ENCODE measurements at regions not wholly inside any gene's neighbourhood (a gene's known extent, or its start where the extent isn't known, plus 50 kb on each side); places are given as distances from the start of the nearest gene placed in this dataset.

DNA sequence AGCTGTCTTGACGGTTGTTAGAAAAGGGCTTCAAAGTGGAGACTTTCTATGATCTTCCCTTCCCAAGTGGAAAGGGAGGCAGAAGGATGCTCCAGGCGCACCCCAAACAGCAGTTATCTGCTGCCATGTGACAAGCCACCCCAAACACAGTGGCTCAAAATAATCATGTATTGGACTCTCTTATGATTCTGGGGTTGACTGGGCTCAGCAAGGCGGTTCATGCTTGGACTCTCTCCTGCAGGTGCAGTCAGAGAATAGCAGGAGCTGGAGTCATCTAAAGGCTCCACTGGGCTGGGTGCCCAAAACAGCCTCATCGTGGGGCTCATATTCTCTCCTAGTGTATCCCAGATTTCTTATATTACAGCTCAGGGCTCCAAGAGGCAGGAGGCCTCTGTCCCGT is 177.6 kb upstream of the IER5L start:
- Histone ChIP-seq H3K4me3 (ENCODE audit: low read depth in 1 of 5, low read length in 5 of 5) (no peak overlapping the region), H3K9me3 (ENCODE audit: control insufficient read depth in 5 of 5, low read length in 5 of 5) (peaks cover 0 to 15% (median 13%) of the 10 kb centered on the region in 5 donors), H3K36me3 (ENCODE audit: control insufficient read depth in 5 of 5, insufficient read depth in 5 of 5, low read length in 5 of 5) (no peaks in the 10 kb centered on the region), H3K27me3 (ENCODE audit: control insufficient read depth in 5 of 5, insufficient read depth in 4 of 5, low read length in 5 of 5) (peaks cover 6 to 21% (median 9%) of the 10 kb centered on the region in 5 donors), H3K9ac (ENCODE audit: low read length in 5 of 5) (no peak overlapping the region), H3K4me1 (ENCODE audit: control insufficient read depth in 5 of 5, insufficient read depth in 5 of 5, low read length in 5 of 5) (peaks cover 0 to 20% (median 9%) of the 10 kb centered on the region in 5 donors), H3K27ac (ENCODE audit: low read depth, low read length) (no peak overlapping the region)

DNA sequence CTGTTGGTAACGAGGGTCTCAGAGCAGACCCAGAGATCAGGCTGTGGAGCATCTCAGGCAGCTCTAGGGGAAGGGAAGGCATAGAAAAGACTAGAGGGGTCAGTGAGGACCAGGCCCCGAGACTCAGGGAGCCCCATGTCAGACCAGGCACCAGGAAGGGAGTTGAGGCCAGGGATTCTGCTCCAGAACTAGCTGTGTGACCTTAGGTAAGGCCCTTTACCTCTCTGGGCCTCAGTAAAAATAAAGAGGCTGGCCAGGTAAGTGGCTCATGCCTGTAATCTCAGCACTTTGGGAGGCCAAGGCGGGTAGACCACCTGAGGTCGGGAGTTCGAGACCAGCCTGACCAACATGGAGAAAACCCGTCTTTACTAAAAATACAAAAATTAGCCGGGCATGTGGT is 176.4 kb upstream of the IER5L start:
- Histone ChIP-seq H3K36me3 (ENCODE audit: control insufficient read depth in 5 of 5, insufficient read depth in 5 of 5, low read length in 5 of 5) (no peaks in the 10 kb centered on the region), H3K4me1 (ENCODE audit: control insufficient read depth in 5 of 5, insufficient read depth in 5 of 5, low read length in 5 of 5) (peaks cover 0 to 20% (median 9%) of the 10 kb centered on the region in 5 donors), H3K9me3 (ENCODE audit: control insufficient read depth in 5 of 5, low read length in 5 of 5) (peaks cover 0 to 15% (median 13%) of the 10 kb centered on the region in 5 donors), H3K9ac (ENCODE audit: low read length in 5 of 5) (no peak overlapping the region), H3K4me3 (ENCODE audit: low read depth in 1 of 5, low read length in 5 of 5) (no peak overlapping the region), H3K27me3 (ENCODE audit: control insufficient read depth in 5 of 5, insufficient read depth in 4 of 5, low read length in 5 of 5) (peaks cover 6 to 26% (median 9%) of the 10 kb centered on the region in 5 donors), H3K27ac (ENCODE audit: low read depth, low read length) (no peak overlapping the region)

DNA sequence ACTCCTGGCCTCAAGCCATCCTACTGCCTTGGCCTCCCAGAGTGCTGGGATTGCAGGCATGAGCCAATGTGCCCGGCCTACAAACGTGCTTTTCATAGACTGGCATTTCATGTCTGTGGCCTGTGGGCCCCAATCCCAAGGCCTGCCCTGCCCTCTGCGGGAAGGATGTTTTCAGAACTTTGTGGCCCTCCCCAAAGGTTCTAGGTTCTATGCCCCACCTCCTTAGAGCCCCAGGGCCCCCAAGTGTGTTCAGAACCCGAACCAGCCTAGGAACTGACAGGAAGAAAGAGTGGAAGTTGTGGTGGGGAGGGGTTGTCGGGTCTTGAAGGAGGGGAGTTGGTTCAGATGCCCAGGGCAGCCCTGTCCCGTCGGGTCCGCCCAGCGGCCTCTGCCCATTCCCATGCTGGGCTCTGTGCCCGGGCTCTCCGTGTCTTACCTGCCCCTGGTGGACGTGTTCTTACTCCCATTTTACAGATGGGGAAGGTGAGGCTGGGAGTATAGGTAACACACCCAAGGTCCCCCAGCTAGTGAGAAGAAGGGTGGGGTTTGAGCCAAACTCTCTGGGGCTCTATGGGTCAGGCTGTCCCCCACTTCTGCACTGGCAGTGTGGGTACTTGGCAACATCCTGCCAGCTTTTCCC is 175.8 kb upstream of the IER5L start:
- peaks cover 0 to 15% (median 13%) of the 10 kb centered on the region in 5 donors for H3K9me3 ChIP-seq (ENCODE audit: control insufficient read depth in 5 of 5, low read length in 5 of 5)
- no peak overlapping the region for H3K4me3 ChIP-seq (ENCODE audit: low read depth in 1 of 5, low read length in 5 of 5)
- H3K27ac ChIP-seq (ENCODE audit: low read depth, low read length), result no peak overlapping the region
- H3K27me3 ChIP-seq (ENCODE audit: control insufficient read depth in 5 of 5, insufficient read depth in 4 of 5, low read length in 5 of 5), result peaks cover 6 to 26% (median 9%) of the 10 kb centered on the region in 5 donors
- H3K36me3 ChIP-seq (ENCODE audit: control insufficient read depth in 5 of 5, insufficient read depth in 5 of 5, low read length in 5 of 5), result no peaks in the 10 kb centered on the region
- no peak overlapping the region for H3K9ac ChIP-seq (ENCODE audit: low read length in 5 of 5)
- H3K4me1 ChIP-seq (ENCODE audit: control insufficient read depth in 5 of 5, insufficient read depth in 5 of 5, low read length in 5 of 5), result peaks cover 0 to 20% (median 9%) of the 10 kb centered on the region in 5 donors

DNA sequence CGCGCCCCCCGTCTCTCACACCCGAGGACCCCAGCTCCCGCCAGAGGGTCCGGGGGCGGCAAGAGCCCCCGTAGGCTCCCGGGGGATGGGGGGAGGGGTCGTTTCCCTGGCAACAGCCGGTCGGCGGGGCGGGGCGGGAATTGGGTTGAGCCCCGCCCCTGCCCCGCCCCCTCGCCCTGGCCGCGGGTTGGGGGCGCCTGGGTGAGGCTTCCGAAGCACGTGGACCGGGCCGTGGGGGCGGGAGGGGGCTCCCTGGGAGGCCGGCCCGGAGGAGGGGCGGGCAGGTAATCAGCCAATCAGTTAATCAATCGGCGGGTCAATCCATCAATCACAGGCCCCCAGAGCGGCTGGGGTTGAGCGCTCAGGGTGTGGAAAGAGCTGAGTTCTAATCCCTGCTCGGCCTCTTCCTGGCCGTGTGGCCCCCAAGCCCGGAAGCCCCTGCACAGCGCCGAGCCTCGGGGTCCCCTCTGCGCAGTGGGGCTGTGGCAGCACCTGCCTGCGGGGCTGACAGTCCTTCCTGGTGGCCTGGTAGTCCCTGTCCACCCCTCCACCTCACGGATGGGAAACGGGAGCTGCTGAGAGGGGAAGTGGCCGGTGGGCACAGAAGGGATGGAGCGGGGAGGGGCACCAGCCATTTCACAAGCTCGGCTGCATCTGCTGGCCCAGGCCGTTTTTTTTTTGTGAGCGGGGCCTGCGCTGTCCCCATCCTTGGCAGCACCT is 174.2 kb upstream of the IER5L start:
- H3K4me1 ChIP-seq (ENCODE audit: control insufficient read depth in 5 of 5, insufficient read depth in 5 of 5, low read length in 5 of 5), result peaks cover 0 to 27% (median 15%) of the 10 kb centered on the region in 5 donors
- H3K9ac ChIP-seq (ENCODE audit: low read length in 5 of 5), result no peak overlapping the region
- peak overlapping the region in 2 of 5 donors; percentile 22 to 50 for H3K4me3 ChIP-seq (ENCODE audit: low read depth in 1 of 5, low read length in 5 of 5)
- no peaks in the 10 kb centered on the region for H3K36me3 ChIP-seq (ENCODE audit: control insufficient read depth in 5 of 5, insufficient read depth in 5 of 5, low read length in 5 of 5)
- H3K9me3 ChIP-seq (ENCODE audit: control insufficient read depth in 5 of 5, low read length in 5 of 5), result peaks cover 0 to 15% (median 13%) of the 10 kb centered on the region in 5 donors
- peaks cover 6 to 26% (median 9%) of the 10 kb centered on the region in 5 donors for H3K27me3 ChIP-seq (ENCODE audit: control insufficient read depth in 5 of 5, insufficient read depth in 4 of 5, low read length in 5 of 5)
- H3K27ac ChIP-seq (ENCODE audit: low read depth, low read length), result no peak overlapping the region

DNA sequence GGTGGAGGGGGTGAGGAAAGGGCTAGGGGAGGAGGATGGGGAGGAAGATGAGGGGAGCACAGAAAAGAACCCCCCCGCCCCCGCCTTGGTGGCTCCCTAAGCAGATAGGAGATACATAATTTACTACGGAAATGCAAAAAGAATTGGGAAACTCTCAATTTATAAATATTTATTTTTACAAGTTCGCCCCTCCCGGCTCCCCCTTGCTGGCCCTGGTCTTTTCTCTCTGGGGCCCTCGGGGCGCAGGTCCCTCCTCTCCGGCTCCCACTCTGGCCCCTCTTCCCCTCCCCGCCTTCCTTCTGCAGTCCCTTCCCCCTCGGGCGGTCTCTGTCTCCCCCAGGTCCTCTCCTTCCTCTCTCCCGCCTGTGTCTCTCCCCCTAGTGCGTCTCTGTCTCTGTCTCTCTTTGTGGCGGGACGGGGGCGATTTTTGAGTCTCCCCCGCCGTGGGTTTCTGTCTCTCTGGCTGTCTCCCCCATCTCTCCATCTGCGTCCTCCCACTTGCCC is 173.6 kb upstream of the IER5L start:
- Histone ChIP-seq H3K4me3 (ENCODE audit: low read depth in 1 of 5, low read length in 5 of 5) (peak overlapping the region in 2 of 5 donors; percentile 22 to 50), H3K9me3 (ENCODE audit: control insufficient read depth in 5 of 5, low read length in 5 of 5) (peaks cover 0 to 15% (median 13%) of the 10 kb centered on the region in 5 donors), H3K36me3 (ENCODE audit: control insufficient read depth in 5 of 5, insufficient read depth in 5 of 5, low read length in 5 of 5) (no peaks in the 10 kb centered on the region), H3K4me1 (ENCODE audit: control insufficient read depth in 5 of 5, insufficient read depth in 5 of 5, low read length in 5 of 5) (peaks cover 0 to 29% (median 16%) of the 10 kb centered on the region in 5 donors), H3K27me3 (ENCODE audit: control insufficient read depth in 5 of 5, insufficient read depth in 4 of 5, low read length in 5 of 5) (peaks cover 6 to 23% (median 9%) of the 10 kb centered on the region in 5 donors), H3K27ac (ENCODE audit: low read depth, low read length) (no peak overlapping the region), H3K9ac (ENCODE audit: low read length in 5 of 5) (no peak overlapping the region)

DNA sequence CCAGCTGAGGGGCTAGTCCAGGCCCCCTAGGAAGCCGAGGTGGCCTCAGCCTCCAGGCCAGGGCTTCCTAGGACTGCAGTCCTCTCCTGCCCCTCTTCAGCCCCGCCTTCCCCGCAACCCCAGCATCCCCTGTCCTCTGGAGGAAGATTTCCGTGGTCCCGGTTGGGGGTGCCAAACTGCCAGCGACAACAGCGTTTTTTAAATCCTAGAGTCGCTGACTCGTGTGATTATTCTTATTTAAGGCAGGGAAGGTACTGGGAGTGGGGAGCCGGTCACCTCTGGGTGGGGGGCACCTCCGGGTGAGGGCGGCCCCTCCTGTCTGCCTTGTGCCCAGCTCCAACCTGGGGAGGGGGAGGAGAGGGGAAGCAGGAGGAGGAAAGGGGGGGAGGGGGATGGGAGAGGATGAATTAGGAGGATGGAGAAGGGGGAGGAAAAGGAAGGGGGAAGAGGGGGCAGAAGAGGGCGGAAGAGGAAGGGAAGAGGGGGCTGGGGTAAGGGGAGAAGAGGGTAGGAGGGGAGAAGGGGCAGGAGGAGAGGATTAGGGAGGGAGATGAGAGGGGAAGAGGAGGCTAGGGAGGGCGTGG is 173.1 kb upstream of the IER5L start:
- no peak overlapping the region for H3K9ac ChIP-seq (ENCODE audit: low read length in 5 of 5)
- peaks cover 6 to 23% (median 9%) of the 10 kb centered on the region in 5 donors for H3K27me3 ChIP-seq (ENCODE audit: control insufficient read depth in 5 of 5, insufficient read depth in 4 of 5, low read length in 5 of 5)
- H3K36me3 ChIP-seq (ENCODE audit: control insufficient read depth in 5 of 5, insufficient read depth in 5 of 5, low read length in 5 of 5), result no peaks in the 10 kb centered on the region
- H3K9me3 ChIP-seq (ENCODE audit: control insufficient read depth in 5 of 5, low read length in 5 of 5), result peaks cover 0 to 13% (median 11%) of the 10 kb centered on the region in 5 donors
- H3K27ac ChIP-seq (ENCODE audit: low read depth, low read length), result no peak overlapping the region
- peaks cover 0 to 34% (median 16%) of the 10 kb centered on the region in 5 donors for H3K4me1 ChIP-seq (ENCODE audit: control insufficient read depth in 5 of 5, insufficient read depth in 5 of 5, low read length in 5 of 5)
- no peak overlapping the region for H3K4me3 ChIP-seq (ENCODE audit: low read depth in 1 of 5, low read length in 5 of 5)

DNA sequence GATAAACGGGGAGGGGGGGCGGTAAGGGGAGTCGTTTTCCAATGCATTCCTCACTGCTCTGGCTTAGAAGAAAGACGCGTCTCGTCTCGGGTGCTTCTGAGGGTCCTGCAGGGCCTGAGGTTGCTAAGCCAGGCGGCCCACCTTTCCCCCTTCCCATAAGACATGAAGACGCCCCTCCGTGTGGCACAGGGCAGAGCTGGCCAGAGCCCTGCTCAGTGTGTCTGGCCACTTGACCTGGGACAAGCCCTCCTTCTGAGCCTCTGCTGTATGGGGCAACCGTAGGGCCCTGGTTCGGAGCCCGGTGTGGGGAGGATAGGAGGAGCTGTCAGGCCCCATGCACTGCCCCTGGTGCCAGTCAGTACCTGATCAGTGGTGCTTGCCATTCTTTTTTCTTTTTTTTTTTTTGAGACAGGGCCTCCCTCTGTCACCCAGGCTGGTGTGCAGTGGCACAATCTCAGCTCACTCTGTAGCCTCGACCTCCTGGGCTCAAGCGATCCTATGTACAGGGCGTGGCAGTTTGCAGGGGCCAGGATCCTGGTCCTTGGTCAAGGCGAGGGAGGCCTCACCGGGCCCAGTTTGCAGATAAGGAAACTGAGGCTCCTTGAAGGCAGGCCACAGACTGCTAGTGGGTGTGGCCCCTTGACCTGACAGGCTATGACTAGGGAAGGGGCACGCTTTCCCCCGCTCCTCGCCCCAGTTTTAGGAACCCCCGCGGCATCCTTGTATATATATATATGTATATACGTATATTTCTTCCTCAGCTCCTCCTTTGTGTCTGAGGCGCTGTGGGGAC is 172.3 kb upstream of the IER5L start:
- Histone ChIP-seq H3K27me3 (ENCODE audit: control insufficient read depth in 5 of 5, insufficient read depth in 4 of 5, low read length in 5 of 5) (peaks cover 6 to 23% (median 9%) of the 10 kb centered on the region in 5 donors), H3K4me1 (ENCODE audit: control insufficient read depth in 5 of 5, insufficient read depth in 5 of 5, low read length in 5 of 5) (peaks cover 0 to 40% (median 16%) of the 10 kb centered on the region in 5 donors), H3K9me3 (ENCODE audit: control insufficient read depth in 5 of 5, low read length in 5 of 5) (peaks cover 0 to 5% (median 3%) of the 10 kb centered on the region in 5 donors), H3K27ac (ENCODE audit: low read depth, low read length) (no peak overlapping the region), H3K9ac (ENCODE audit: low read length in 5 of 5) (no peak overlapping the region), H3K4me3 (ENCODE audit: low read depth in 1 of 5, low read length in 5 of 5) (no peak overlapping the region), H3K36me3 (ENCODE audit: control insufficient read depth in 5 of 5, insufficient read depth in 5 of 5, low read length in 5 of 5) (no peaks in the 10 kb centered on the region)

DNA sequence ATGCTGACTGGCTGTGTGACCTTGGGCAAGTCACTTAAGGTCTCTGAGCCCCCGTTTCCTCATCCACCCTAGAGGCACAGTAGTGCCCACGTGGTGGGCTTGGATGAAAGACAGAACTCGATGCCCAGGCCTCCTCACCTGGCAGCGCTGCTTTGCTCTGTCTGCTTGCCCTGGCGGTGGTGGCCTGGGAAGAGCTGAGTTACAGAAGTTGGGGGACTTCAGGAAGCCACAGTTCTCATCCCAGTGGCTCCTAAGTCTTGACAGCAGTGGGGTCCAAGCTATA is 171.5 kb upstream of the IER5L start:
- Histone ChIP-seq H3K27me3 (ENCODE audit: control insufficient read depth in 5 of 5, insufficient read depth in 4 of 5, low read length in 5 of 5) (peaks cover 6 to 23% (median 7%) of the 10 kb centered on the region in 5 donors), H3K9ac (ENCODE audit: low read length in 5 of 5) (no peak overlapping the region), H3K9me3 (ENCODE audit: control insufficient read depth in 5 of 5, low read length in 5 of 5) (no peaks in the 10 kb centered on the region), H3K4me3 (ENCODE audit: low read depth in 1 of 5, low read length in 5 of 5) (no peak overlapping the region), H3K27ac (ENCODE audit: low read depth, low read length) (no peak overlapping the region), H3K4me1 (ENCODE audit: control insufficient read depth in 5 of 5, insufficient read depth in 5 of 5, low read length in 5 of 5) (peaks cover 0 to 40% (median 16%) of the 10 kb centered on the region in 5 donors), H3K36me3 (ENCODE audit: control insufficient read depth in 5 of 5, insufficient read depth in 5 of 5, low read length in 5 of 5) (no peaks in the 10 kb centered on the region)

DNA sequence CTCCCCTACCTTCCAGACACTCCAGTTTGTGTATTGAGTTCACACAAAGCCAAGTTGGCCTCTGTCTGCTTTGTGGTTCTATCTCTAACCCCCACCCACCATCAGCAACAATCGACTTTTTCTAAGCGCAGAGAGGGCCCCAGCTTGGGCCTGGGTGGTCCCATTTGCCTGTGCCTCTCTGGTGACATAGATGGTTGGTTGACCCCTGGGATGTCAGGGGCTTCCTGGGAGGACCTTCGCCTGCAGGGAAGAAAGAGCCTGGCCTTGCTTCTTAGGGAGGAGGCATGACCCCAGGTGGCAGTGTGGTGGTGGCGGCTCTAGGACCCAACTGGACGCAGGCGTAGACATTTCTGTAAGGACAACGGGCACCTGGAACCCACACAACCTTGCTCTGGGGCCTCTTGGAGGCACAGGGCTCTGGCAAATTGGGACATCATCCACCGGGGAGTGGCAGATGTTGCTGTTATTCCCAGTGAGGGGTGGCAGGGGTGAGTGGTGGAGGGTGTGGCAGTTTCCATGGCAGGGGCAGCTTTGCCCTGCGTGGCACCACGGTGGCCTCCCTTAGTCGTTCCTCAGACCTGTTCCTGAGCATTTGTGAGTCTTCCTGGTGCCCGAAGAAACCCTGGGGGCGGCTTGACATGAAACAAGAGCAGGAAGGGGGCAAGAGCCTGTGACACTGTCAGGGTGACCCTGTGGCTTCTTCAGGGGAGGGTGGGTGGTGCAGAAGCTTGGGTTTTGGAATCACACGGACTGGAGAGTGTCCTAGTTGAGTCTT is 171.0 kb upstream of the IER5L start:
- no peak overlapping the region for H3K27ac ChIP-seq (ENCODE audit: low read depth, low read length)
- H3K4me1 ChIP-seq (ENCODE audit: control insufficient read depth in 5 of 5, insufficient read depth in 5 of 5, low read length in 5 of 5), result peaks cover 0 to 41% (median 18%) of the 10 kb centered on the region in 5 donors
- peaks cover 6 to 23% (median 7%) of the 10 kb centered on the region in 5 donors for H3K27me3 ChIP-seq (ENCODE audit: control insufficient read depth in 5 of 5, insufficient read depth in 4 of 5, low read length in 5 of 5)
- no peaks in the 10 kb centered on the region for H3K36me3 ChIP-seq (ENCODE audit: control insufficient read depth in 5 of 5, insufficient read depth in 5 of 5, low read length in 5 of 5)
- H3K9me3 ChIP-seq (ENCODE audit: control insufficient read depth in 5 of 5, low read length in 5 of 5), result no peaks in the 10 kb centered on the region
- no peak overlapping the region for H3K9ac ChIP-seq (ENCODE audit: low read length in 5 of 5)
- no peak overlapping the region for H3K4me3 ChIP-seq (ENCODE audit: low read depth in 1 of 5, low read length in 5 of 5)
